PC-9 (cell line): ENCODE measurements at regions not wholly inside any gene's neighbourhood (a gene's known extent, or its start where the extent isn't known, plus 50 kb on each side); places are given as distances from the start of the nearest gene placed in this dataset.

Experiments used
- EZH2 ChIP-seq: fragments of 200-600 bp; sonication (generic); IDR thresholded peaks from 2 replicates; pipeline ENCODE4 v1.8.0; 2017; ENCODE audit warnings: antibody characterized with exemption, low read depth
- TF ChIP-seq, protein P1 (sequence below): fragments of 200-600 bp; sonication (generic); conservative IDR thresholded peaks from 2 replicates; pipeline ENCODE4 v1.6.1; 2017; ENCODE audit warnings: mixed run types, antibody characterized with exemption, mild to moderate bottlenecking, moderate library complexity

DNA sequence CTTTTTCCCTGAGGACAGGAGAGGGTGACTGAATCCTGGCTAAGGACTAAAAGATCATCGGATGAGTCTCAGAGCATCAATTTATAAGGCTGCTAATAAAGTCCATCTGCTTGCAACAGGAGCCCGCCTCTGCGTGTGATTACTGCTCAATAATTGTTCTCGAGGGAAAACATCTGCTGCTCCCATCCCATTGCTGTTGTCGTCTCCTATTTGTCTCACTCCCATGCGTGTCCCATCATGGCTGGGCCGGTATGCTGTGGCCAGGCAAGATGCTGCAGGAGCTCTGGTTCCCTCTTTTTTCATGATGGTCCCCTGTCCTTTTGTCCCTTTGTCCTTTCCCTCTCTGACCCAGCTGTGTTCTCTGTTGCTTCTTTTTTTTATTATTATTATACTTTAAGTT, 121.2 kb downstream of the SPATA19 start:
- TF ChIP-seq, protein P1, sequence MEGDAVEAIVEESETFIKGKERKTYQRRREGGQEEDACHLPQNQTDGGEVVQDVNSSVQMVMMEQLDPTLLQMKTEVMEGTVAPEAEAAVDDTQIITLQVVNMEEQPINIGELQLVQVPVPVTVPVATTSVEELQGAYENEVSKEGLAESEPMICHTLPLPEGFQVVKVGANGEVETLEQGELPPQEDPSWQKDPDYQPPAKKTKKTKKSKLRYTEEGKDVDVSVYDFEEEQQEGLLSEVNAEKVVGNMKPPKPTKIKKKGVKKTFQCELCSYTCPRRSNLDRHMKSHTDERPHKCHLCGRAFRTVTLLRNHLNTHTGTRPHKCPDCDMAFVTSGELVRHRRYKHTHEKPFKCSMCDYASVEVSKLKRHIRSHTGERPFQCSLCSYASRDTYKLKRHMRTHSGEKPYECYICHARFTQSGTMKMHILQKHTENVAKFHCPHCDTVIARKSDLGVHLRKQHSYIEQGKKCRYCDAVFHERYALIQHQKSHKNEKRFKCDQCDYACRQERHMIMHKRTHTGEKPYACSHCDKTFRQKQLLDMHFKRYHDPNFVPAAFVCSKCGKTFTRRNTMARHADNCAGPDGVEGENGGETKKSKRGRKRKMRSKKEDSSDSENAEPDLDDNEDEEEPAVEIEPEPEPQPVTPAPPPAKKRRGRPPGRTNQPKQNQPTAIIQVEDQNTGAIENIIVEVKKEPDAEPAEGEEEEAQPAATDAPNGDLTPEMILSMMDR: no peak
- TF ChIP-seq EZH2: no peak
